ENCODE measurements at regions not wholly inside any gene's neighbourhood (a gene's known extent, or its start where the extent isn't known, plus 50 kb on each side); places are given as distances from the start of the nearest gene placed in this dataset.

- H3K9me3 ChIP-seq (ENCODE audit: control insufficient read depth in 2 of 3, low read length in 3 of 3), result no peaks in the 10 kb centered on the region
- no peak overlapping the region for H3K27ac ChIP-seq (ENCODE audit: low read depth, low read length)
- DNase-seq (no peak), ATAC-seq (no peak)
- no peaks in the 10 kb centered on the region for H3K36me3 Mint-ChIP-seq
- peaks cover 0 to 39% (median 12%) of the 10 kb centered on the region in 5 donors for H3K27me3 Mint-ChIP-seq
- intact Hi-C loops (cut with micrococcal nuclease), result no loop called here
- H3K27ac Mint-ChIP-seq, result no peak overlapping the region
- peaks cover 0 to 2% (median 0%) of the 10 kb centered on the region in 11 donors for H3K9me3 Mint-ChIP-seq
- no peaks in the 10 kb centered on the region for H3K27me3 ChIP-seq (ENCODE audit: control insufficient read depth in 2 of 2, insufficient read depth in 2 of 2, low read length in 2 of 2)
- H3K4me3 ChIP-seq (ENCODE audit: low read length), result no peak overlapping the region
- ChIA-PET CTCF (no interaction called here), POLR2A (no interaction called here)
- H3K4me1 ChIP-seq (ENCODE audit: control insufficient read depth in 2 of 2, insufficient read depth in 2 of 2, low read length in 2 of 2), result no peaks in the 10 kb centered on the region
- H3K4me1 Mint-ChIP-seq, result no peaks in the 10 kb centered on the region
- H3K36me3 ChIP-seq (ENCODE audit: control insufficient read depth in 2 of 3, insufficient read depth in 3 of 3, low read length in 3 of 3), result no peaks in the 10 kb centered on the region
- no peak overlapping the region for H3K4me3 Mint-ChIP-seq
Measured at GRCh38 chr7:32357535-32358277, 132.5 kb downstream of the LSM5 start.

GRCh38 chr7:32347244-32347828, 142.8 kb downstream of the LSM5 start:
- Histone ChIP-seq H3K27me3 (ENCODE audit: control insufficient read depth in 2 of 2, insufficient read depth in 2 of 2, low read length in 2 of 2) (no peaks in the 10 kb centered on the region), H3K9me3 (ENCODE audit: control insufficient read depth in 2 of 3, low read length in 3 of 3) (no peaks in the 10 kb centered on the region), H3K4me1 (ENCODE audit: control insufficient read depth in 2 of 2, insufficient read depth in 2 of 2, low read length in 2 of 2) (no peaks in the 10 kb centered on the region), H3K36me3 (ENCODE audit: control insufficient read depth in 2 of 3, insufficient read depth in 3 of 3, low read length in 3 of 3) (no peaks in the 10 kb centered on the region), H3K4me3 (ENCODE audit: low read length) (no peak overlapping the region), H3K27ac (ENCODE audit: low read depth, low read length) (no peak overlapping the region)
- Mint-ChIP-seq H3K4me1 (no peaks in the 10 kb centered on the region), H3K4me3 (no peak overlapping the region), H3K36me3 (no peaks in the 10 kb centered on the region), H3K9me3 (peaks cover 0 to 12% (median 0%) of the 10 kb centered on the region in 11 donors), H3K27me3 (peaks cover 0 to 8% (median 4%) of the 10 kb centered on the region in 5 donors), H3K27ac (no peak overlapping the region)
- intact Hi-C loops (cut with micrococcal nuclease), result loop anchor here in 1 of 2 donors (2.0 kb wide), 2 partner anchors 137 to 603 kb away; no protein-coding TSS in a partner anchor
- DNase-seq (no peak), ATAC-seq (no peak)
- ChIA-PET POLR2A (no interaction called here), CTCF (interaction anchor here (0.6 kb wide), 1 partner anchor 9 kb away, joined by 3 read pairs; no protein-coding TSS in a partner anchor)

- peaks cover 0 to 8% (median 4%) of the 10 kb centered on the region in 5 donors for H3K27me3 Mint-ChIP-seq
- CTCF ChIA-PET, result no interaction called here
- H3K4me3 Mint-ChIP-seq, result no peak overlapping the region
- no peak overlapping the region for H3K27ac ChIP-seq (ENCODE audit: low read depth, low read length)
- H3K9me3 Mint-ChIP-seq, result peaks cover 0 to 12% (median 0%) of the 10 kb centered on the region in 11 donors
- no peaks in the 10 kb centered on the region for H3K36me3 Mint-ChIP-seq
- H3K36me3 ChIP-seq (ENCODE audit: control insufficient read depth in 2 of 3, insufficient read depth in 3 of 3, low read length in 3 of 3), result no peaks in the 10 kb centered on the region
- intact Hi-C loops (cut with micrococcal nuclease), result loop anchor here in 1 of 2 donors (2.0 kb wide), 2 partner anchors 135 to 601 kb away; no protein-coding TSS in a partner anchor
- H3K9me3 ChIP-seq (ENCODE audit: control insufficient read depth in 2 of 3, low read length in 3 of 3), result no peaks in the 10 kb centered on the region
- ATAC-seq, result no peak
- no peaks in the 10 kb centered on the region for H3K27me3 ChIP-seq (ENCODE audit: control insufficient read depth in 2 of 2, insufficient read depth in 2 of 2, low read length in 2 of 2)
- no peaks in the 10 kb centered on the region for H3K4me1 Mint-ChIP-seq
- H3K4me3 ChIP-seq (ENCODE audit: low read length), result no peak overlapping the region
- H3K27ac Mint-ChIP-seq, result no peak overlapping the region
- no peaks in the 10 kb centered on the region for H3K4me1 ChIP-seq (ENCODE audit: control insufficient read depth in 2 of 2, insufficient read depth in 2 of 2, low read length in 2 of 2)
- DNase-seq, result no peak
- POLR2A ChIA-PET, result no interaction called here
Measured at GRCh38 chr7:32346253-32346652, 143.9 kb downstream of the LSM5 start.

GRCh38 chr7:32336726-32337125, 153.5 kb downstream of the LSM5 start:
- peaks cover 0 to 24% (median 6%) of the 10 kb centered on the region in 11 donors for H3K9me3 Mint-ChIP-seq
- Histone ChIP-seq H3K4me3 (ENCODE audit: low read length) (no peak overlapping the region), H3K27me3 (ENCODE audit: control insufficient read depth in 2 of 2, insufficient read depth in 2 of 2, low read length in 2 of 2) (no peaks in the 10 kb centered on the region), H3K4me1 (ENCODE audit: control insufficient read depth in 2 of 2, insufficient read depth in 2 of 2, low read length in 2 of 2) (no peaks in the 10 kb centered on the region), H3K9me3 (ENCODE audit: control insufficient read depth in 2 of 3, low read length in 3 of 3) (no peaks in the 10 kb centered on the region), H3K27ac (ENCODE audit: low read depth, low read length) (no peak overlapping the region), H3K36me3 (ENCODE audit: control insufficient read depth in 2 of 3, insufficient read depth in 3 of 3, low read length in 3 of 3) (no peaks in the 10 kb centered on the region)
- ChIA-PET CTCF (no interaction called here), POLR2A (no interaction called here)
- intact Hi-C loops (cut with micrococcal nuclease), result no loop called here
- no peaks in the 10 kb centered on the region for H3K36me3 Mint-ChIP-seq
- no peak overlapping the region for H3K27ac Mint-ChIP-seq
- ATAC-seq (no peak), DNase-seq (no peak)
- H3K4me1 Mint-ChIP-seq, result no peaks in the 10 kb centered on the region
- peaks cover 0 to 28% (median 21%) of the 10 kb centered on the region in 5 donors for H3K27me3 Mint-ChIP-seq
- H3K4me3 Mint-ChIP-seq, result no peak overlapping the region

- intact Hi-C loops (cut with micrococcal nuclease), result no loop called here
- ATAC-seq, result no peak
- Histone ChIP-seq H3K36me3 (ENCODE audit: control insufficient read depth in 2 of 3, insufficient read depth in 3 of 3, low read length in 3 of 3) (no peaks in the 10 kb centered on the region), H3K27me3 (ENCODE audit: control insufficient read depth in 2 of 2, insufficient read depth in 2 of 2, low read length in 2 of 2) (no peaks in the 10 kb centered on the region), H3K4me1 (ENCODE audit: control insufficient read depth in 2 of 2, insufficient read depth in 2 of 2, low read length in 2 of 2) (no peaks in the 10 kb centered on the region), H3K4me3 (ENCODE audit: low read length) (no peak overlapping the region), H3K27ac (ENCODE audit: low read depth, low read length) (no peak overlapping the region), H3K9me3 (ENCODE audit: control insufficient read depth in 2 of 3, low read length in 3 of 3) (no peaks in the 10 kb centered on the region)
- DNase-seq, result no peak
- POLR2A ChIA-PET, result no interaction called here
- Mint-ChIP-seq H3K27me3 (peaks cover 0 to 33% (median 21%) of the 10 kb centered on the region in 5 donors), H3K4me1 (no peaks in the 10 kb centered on the region), H3K9me3 (peaks cover 0 to 31% (median 12%) of the 10 kb centered on the region in 11 donors), H3K36me3 (no peaks in the 10 kb centered on the region), H3K4me3 (no peak overlapping the region), H3K27ac (no peak overlapping the region)
- CTCF ChIA-PET, result no interaction called here
Measured at GRCh38 chr7:32335107-32335506, 155.1 kb downstream of the LSM5 start.

- H3K27me3 ChIP-seq (ENCODE audit: control insufficient read depth in 2 of 2, insufficient read depth in 2 of 2, low read length in 2 of 2), result peaks cover 0 to 2% of the 10 kb centered on the region in 2 donors
- Mint-ChIP-seq H3K4me1 (no peaks in the 10 kb centered on the region), H3K27me3 (peaks cover 0 to 16% (median 1%) of the 10 kb centered on the region in 5 donors), H3K36me3 (no peaks in the 10 kb centered on the region), H3K27ac (no peak overlapping the region), H3K4me3 (no peak overlapping the region), H3K9me3 (peaks cover 0 to 18% (median 12%) of the 10 kb centered on the region in 11 donors)
- H3K4me1 ChIP-seq (ENCODE audit: control insufficient read depth in 2 of 2, insufficient read depth in 2 of 2, low read length in 2 of 2), result no peaks in the 10 kb centered on the region
- ChIA-PET POLR2A (no interaction called here), CTCF (no interaction called here)
- no peak overlapping the region for H3K27ac ChIP-seq (ENCODE audit: low read depth, low read length)
- ATAC-seq (no peak), DNase-seq (no peak)
- no peaks in the 10 kb centered on the region for H3K36me3 ChIP-seq (ENCODE audit: control insufficient read depth in 2 of 3, insufficient read depth in 3 of 3, low read length in 3 of 3)
- H3K9me3 ChIP-seq (ENCODE audit: control insufficient read depth in 2 of 3, low read length in 3 of 3), result no peaks in the 10 kb centered on the region
- H3K4me3 ChIP-seq (ENCODE audit: low read length), result no peak overlapping the region
- intact Hi-C loops (cut with micrococcal nuclease), result no loop called here
Measured at GRCh38 chr7:32330602-32331001, 159.6 kb downstream of the LSM5 start.

- Histone ChIP-seq H3K27ac (ENCODE audit: low read depth, low read length) (no peak overlapping the region), H3K36me3 (ENCODE audit: control insufficient read depth in 2 of 3, insufficient read depth in 3 of 3, low read length in 3 of 3) (no peaks in the 10 kb centered on the region), H3K4me1 (ENCODE audit: control insufficient read depth in 2 of 2, insufficient read depth in 2 of 2, low read length in 2 of 2) (no peaks in the 10 kb centered on the region), H3K4me3 (ENCODE audit: low read length) (no peak overlapping the region), H3K9me3 (ENCODE audit: control insufficient read depth in 2 of 3, low read length in 3 of 3) (no peaks in the 10 kb centered on the region), H3K27me3 (ENCODE audit: control insufficient read depth in 2 of 2, insufficient read depth in 2 of 2, low read length in 2 of 2) (peaks cover 0 to 2% of the 10 kb centered on the region in 2 donors)
- Mint-ChIP-seq H3K27ac (no peak overlapping the region), H3K4me3 (no peak overlapping the region), H3K4me1 (no peaks in the 10 kb centered on the region), H3K27me3 (peaks cover 0 to 11% (median 1%) of the 10 kb centered on the region in 5 donors), H3K9me3 (peaks cover 0 to 2% (median 0%) of the 10 kb centered on the region in 11 donors), H3K36me3 (no peaks in the 10 kb centered on the region)
- ATAC-seq (no peak), DNase-seq (no peak)
- ChIA-PET CTCF (no interaction called here), POLR2A (no interaction called here)
- intact Hi-C loops (cut with micrococcal nuclease), result no loop called here
Measured at GRCh38 chr7:32326078-32326477, 164.1 kb downstream of the LSM5 start.

All from naive thymus-derived CD4-positive, alpha-beta T cell (primary cell).